Stimulated activated naive CD4-positive, alpha-beta T cell (primary cell): ENCODE measurements at regions not wholly inside any gene's neighbourhood (a gene's known extent, or its start where the extent isn't known, plus 50 kb on each side); places are given as distances from the start of the nearest gene placed in this dataset.

Experiments used
- DNase-seq, 6 experiments: peaks; one replicate each; lab custom pipeline; 2025; lab: John Stamatoyannopoulos, UW

- DNase-seq: no peak
Measured at GRCh38 chr5:54743581-54743980, 226.0 kb downstream of the SNX18 start.

DNA sequence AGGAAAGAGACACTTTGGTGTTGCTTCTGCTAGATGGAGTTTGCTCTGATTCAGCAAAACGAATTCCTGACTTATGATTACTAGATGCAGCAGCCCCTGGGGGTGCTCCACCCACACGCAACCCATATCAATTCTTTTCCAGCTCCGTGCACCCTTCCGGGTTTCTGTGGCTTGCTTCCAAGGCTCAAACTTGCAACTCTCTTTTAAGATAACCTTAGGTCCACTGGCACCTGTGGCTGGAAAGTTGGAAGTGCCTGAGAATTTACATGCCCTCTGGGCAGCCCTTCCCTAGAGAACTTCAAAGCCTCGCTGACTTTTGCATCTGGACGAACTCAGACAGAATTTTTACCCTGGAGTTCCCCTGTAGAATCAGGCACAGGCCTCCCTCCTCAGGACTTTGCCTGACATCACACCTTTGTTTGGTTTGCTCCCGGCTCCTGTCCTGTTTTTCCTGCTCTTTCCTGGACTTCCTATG, 224.9 kb downstream of the SNX18 start:
- DNase-seq: no peak

GRCh38 chr5:54741711-54742110, 224.2 kb downstream of the SNX18 start:
- DNase-seq: no peak

- DNase-seq: no peak
Measured at GRCh38 chr5:54740141-54740540, 222.6 kb downstream of the SNX18 start.

DNA sequence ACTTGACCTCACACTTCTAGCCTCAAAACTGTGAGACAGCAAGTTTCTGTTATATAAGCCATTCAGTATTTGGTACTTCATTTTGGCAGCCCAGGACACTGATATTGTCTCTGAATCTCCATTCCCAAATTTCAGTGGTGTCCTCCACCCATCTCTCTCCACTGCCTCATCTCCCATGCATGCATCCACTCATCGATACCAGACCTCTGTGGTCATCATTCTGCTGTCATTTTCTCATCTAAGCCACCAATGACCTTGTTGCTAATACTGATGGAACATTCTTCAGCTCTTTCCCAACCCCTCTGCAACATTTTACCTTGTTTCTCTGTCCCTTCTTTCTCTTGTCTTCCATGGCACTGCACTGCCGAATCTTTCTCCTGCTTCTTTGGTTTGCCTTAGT, 221.8 kb downstream of the SNX18 start:
- DNase-seq: no peak

GRCh38 chr5:54738973-54739367, 221.4 kb downstream of the SNX18 start:
- no peak for DNase-seq

DNA sequence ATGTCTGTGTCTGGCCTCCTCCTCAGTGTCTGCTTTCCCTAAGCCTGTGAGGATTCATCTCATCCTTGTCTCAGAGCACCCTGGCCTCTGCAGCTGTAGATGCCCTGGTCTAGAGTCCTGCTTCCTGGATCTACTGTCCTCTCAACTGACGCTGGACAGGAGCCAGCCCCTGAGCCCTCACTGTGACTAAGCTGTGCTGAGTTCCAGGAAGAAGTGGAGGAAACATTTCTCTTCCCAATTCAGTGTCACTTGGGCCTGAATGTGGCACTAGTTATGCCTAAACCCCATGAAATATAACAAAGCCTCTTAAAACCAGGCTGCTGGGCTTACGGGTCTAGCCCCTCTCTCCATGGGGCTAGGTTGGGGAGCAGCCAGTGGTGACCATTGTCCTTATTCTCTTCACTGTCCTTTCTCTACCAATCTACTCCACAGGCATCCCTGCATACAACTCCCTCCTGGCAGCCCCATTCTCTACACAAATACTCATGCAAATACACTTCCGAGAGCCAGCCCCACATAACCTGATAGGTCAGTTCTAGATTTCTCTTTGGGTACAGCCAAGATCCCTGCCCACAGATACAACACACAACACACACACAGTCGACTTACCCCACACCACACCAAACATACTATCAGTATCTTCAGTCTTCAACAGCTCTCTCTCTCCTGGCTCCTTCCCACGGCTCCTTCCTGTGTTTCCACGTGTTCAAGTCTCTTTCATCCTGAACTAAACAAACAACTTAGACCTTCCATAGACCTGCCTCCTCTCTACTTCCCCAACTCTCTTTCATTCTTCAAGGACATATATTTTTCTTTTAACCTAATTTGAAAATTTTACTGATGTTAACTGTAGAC, 220.8 kb downstream of the SNX18 start:
- no peak for DNase-seq

GRCh38 chr5:54736003-54736797, 218.6 kb downstream of the SNX18 start:
- DNase-seq: no peak

DNA sequence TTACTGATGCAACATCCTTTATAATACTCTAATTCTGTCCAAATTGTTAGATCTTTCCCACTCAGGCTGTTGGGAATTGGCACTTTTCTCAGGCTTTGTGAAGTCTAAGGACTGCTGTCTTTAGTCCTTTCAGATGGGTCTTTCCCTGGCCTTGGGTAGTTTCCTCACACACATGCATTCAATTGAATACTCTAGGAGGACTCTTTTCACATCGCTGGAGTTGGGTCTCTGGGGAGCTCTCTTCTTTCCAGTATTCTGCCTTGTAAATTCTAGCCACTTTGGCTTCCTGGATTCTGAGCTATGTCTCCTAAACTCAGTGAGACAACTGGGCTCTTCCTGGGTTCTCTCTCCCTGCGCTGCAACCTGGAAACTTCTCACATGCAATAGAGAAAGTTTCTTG, 215.5 kb downstream of the SNX18 start:
- no peak for DNase-seq

DNA sequence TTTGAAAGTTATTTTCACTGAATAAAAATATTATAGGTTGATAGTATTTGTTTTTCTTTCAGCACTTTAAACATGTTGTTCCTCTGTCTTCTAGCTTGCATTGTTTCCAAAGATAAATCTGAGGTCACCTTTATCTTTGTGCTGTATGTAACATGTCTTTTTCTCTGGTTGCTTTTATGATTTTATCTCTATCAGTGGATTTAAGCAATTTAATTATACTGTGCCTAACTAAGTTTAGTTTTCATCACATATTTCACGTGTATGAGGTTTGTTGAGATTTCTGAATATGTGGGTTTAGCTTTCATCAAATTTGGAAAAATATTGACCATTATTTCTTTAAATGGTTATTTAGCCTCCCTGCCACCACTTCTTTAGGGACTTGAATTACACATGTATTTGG, 214.5 kb downstream of the SNX18 start:
- no peak for DNase-seq

DNA sequence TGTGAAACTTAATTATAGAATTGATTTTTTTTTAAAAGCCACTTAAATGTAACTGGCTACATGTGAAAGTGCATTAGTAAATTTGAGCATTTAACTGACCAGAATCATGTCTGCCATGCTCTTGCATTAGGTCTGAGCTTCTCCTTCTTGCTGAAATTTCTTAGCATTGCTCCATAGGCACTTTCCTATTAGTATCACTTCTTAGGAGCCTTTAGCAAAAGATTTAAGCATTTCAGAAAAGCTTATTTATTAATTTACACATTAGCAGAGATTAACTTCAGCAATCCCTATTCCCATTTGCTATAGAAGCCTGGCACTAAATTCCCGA, 211.0 kb downstream of the SNX18 start:
- no peak for DNase-seq

GRCh38 chr5:54727874-54728587, 210.5 kb downstream of the SNX18 start:
- DNase-seq: no peak

DNA sequence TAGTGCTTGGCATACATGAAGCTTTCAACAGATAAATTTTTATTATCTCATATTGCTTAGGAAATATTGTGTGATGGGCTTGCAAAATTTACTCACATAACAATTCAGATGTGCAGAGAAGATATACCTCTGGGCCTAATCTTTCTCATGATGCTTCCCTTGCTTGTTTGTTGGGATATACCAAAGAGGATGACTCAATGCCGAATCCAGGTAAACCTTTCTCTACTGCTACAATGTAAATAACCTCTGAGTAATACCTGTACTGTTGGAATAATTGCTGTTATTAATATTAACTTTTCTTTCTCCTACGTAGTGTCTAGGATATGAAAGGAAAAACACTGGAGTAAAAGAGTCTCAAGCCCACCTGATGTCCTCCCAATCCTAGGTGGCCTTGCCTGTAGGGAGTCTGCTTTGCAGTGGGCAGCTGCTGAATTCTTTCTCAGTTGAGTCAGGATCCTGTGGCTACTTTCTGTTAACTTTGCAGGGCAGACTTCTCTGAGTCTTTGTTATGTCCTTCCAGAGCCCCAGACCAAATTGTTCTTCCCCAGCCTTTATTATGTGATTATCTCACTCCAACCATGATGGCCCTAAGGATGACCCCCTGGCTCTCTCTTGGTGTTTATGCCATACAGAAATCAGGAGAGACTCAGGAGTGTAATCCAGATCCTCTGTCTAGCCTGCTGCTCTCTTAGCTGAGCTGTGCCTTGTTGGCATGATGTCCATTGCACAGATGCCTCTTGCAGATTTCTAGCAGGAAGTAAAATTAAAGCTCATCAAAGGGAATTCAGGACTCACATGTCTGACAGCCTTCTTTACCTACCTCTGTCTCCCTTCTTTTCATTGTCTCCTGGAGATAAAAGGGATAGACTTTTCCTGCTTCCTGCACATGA, 208.1 kb downstream of the SNX18 start:
- DNase-seq: no peak

DNA sequence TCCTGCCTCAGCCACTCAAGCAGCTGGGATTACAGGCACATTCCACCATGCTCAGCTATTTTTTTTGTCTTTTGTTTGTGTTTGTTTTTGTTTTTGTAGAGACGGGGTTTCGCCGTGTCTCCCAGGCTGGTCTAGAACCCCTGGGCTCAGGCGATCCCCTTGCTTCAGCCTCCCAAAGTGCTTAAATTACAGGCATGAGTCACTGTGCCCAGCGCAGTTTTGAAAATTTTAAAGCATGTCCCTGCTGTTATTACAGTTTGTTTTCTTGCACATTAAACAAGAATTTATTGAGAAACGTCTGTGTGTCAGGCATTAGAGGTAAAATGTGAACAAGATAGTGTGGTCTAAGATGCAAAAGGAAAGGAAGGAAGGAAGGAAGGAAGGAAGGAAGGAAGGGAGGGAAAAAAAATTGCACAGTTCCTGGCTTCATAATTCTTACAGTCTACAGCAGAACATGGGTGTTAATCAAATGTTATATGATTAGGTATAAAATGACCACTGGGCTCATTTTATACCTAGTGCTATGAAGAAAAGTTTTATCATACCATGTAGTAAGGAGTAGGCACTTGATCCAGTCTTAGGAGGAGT, 205.4 kb downstream of the SNX18 start:
- no peak for DNase-seq

- no peak for DNase-seq
Measured at GRCh38 chr5:54721951-54722654, 204.5 kb downstream of the SNX18 start.

- DNase-seq: no peak
Measured at GRCh38 chr5:54721116-54721515, 203.6 kb downstream of the SNX18 start.

DNA sequence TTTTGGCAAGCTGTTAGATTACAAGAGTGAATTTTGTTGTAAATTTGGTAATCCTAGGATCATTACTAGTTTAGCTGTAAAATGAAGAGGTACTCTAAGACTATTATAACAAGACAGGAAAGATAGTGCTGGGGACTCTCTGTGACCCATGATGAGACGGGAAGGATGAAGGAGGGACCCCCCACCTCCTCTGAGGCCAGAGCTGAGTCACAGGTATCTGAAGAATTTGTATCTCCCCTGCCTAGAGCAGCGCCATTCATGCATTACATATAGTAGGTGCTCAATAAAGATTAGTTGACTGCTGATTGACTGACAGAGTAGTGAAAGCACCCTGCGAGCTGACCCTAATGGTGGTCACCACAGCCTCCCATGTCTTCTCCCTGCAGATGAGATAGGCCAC, 202.8 kb downstream of the SNX18 start:
- no peak for DNase-seq

DNA sequence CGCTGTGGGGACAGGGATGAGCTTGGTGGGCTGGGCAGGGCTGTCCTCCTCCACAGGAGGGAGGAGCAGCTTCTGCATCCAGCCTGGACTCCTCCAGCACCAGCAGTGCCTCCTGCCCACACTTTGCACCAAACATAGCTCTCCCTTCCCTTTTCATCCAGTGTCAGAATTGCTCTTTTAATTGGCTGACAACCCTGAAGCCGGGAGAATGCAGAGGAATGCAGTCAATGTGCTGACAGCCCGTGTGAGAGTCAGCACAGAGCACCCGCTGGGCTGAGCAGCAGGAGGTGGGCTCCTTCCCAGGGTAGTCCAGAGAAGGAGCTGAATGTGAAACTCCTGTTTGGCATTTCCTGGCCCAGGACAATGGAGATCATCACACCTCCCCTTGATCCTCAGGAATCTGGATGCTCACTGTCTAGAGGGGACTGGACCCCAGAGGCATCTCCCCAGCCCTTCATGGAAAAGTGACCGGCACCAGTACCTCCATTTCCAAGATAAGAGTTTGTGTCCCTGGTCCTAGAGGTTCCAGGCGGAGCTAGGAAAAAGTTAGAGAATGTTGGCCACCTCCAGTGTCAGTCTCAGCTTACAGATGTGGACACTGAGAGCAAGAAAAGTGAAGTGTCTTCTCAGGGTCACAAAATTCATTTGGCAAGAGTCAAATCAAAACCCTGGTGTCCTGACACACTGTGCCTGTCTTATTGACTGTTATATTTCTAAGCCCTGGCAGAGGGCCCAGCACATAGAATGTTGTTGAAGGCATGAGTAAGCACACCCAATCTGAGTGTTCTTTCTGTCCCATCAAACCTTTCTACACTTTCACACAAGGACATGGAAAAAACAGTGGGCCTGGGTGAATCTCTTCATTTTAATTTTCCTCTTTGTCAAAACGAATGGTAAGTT, 202.1 kb downstream of the SNX18 start:
- no peak for DNase-seq

GRCh38 chr5:54718656-54719055, 201.1 kb downstream of the SNX18 start:
- no peak for DNase-seq

DNA sequence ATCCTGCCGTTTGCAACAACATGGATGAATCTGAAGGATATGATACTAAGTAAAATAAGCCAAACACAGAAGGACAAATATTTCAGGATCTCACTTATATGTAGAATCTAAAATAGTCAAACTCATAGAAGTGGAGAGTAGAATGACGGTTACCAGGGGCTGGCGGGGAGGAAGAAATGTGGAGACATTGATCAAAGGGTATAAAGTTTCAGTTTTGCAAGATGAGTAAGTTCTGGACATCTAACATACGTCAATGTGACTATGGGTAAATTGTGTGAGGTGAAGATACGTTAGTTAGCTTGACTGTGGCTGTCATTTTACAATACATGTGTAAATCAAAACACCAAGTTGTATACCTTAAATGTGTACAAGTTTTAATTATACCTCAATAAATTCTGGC, 200.3 kb downstream of the SNX18 start:
- no peak for DNase-seq
